GM18858 (cell line): ENCODE measurements at regions not wholly inside any gene's neighbourhood (a gene's known extent, or its start where the extent isn't known, plus 50 kb on each side); places are given as distances from the start of the nearest gene placed in this dataset.
"Not testable (repeated sequence)": the region's sequence is repeated elsewhere in the genome, so short reads cannot be mapped to it uniquely, and the experiment has no call there.

Experiments
- ATAC-seq: cut with Tn5 transposase; IDR thresholded peaks from one replicate; pipeline ENCODE4 v1.9.1; 2021; ENCODE audit not compliant: unreplicated experiment

DNA sequence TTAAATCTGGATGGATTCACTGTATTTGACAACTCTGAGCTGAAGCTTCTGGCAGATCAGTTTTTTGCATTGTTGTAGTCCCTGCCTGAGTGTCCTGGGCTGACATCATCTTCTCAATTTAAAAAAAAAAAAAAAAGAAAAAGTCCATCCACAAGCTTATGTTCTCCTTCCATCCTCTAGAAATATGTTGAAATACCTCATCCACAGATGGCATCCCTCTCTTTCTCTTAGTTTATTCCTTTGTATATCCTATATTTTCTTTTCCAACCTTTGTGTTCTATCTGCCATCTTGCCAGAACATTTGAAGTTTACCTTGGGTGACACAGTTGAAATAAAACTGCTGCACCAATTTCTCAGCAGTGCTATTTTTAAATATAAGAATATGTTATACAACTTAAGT lies 184.4 kb upstream of the PKN2 start:
- no peak for ATAC-seq

DNA sequence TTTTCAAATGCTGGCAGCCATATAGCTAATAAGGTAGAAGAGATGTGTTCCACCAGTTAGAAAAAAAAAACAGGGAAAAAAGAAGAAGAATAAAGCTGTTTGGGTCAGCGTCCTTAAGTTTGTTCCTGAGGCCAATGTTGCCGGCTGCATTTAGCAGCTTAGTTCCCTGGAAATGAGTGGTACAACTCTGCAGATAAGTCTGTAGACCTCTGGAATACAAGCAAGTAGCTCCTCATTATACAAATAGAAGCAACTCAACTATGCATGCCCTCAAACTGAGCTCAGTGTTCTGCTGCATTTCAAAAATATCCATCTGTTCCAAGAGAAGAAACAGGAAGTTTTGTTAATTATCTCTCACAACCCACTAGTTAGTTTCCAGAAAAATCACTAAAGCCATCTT lies 181.2 kb upstream of the PKN2 start:
- ATAC-seq = no peak

DNA sequence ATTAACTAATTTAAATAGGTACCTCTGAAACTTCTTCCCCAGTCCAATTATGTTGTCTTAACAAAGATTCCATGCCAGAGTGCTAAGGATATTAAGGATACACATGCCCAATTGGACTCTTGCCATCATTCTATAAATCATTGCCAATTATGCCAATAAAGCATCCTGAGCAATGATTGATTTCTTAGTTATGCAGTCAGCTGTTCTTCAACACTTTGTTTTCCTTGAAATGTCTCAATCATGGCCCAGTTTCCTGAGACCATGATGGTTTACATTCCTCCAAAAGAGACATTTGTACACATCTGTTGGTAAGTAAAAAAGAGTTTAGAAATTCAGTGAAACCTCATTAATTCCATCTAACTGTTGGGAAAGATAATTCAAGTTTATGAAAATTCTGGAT lies 180.4 kb upstream of the PKN2 start:
- no peak for ATAC-seq

DNA sequence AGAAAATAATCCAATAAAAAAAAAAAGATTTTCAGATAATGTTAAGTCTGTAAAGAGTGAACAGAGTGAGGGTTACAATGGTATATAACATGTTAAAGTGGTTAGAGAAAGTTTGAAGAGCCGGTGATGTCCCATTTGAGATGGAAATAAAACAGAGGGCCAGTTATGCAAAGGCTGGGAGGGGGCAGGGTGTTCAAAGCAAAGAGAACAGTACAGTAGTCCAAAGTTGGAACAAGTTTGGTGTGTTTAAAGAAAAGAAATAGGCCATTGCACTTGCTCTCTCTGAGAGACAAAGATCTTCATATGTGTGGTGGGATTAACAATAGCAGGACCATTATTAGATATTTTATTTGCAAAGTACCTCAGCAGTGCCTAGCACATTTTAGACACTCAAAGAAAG lies 179.5 kb upstream of the PKN2 start:
- no peak for ATAC-seq

DNA sequence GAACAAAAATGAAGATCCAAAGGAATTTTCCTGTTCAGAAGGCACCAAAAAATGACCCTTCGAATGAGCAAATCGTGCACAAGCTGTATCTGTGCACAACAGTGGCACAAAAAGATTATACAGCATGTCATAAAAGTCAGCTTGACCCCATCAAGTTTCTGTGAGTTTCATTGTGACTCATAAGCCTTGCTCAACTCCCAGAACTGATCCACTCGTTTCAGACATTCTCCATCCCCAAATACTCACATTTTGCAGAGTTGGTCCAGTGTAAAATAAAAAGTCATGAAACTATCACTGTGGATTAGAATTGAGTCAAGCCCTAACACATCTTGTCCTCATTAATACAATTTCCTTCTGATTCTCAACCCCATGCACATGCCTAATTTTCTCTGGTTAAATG lies 174.7 kb upstream of the PKN2 start:
- ATAC-seq = no peak

DNA sequence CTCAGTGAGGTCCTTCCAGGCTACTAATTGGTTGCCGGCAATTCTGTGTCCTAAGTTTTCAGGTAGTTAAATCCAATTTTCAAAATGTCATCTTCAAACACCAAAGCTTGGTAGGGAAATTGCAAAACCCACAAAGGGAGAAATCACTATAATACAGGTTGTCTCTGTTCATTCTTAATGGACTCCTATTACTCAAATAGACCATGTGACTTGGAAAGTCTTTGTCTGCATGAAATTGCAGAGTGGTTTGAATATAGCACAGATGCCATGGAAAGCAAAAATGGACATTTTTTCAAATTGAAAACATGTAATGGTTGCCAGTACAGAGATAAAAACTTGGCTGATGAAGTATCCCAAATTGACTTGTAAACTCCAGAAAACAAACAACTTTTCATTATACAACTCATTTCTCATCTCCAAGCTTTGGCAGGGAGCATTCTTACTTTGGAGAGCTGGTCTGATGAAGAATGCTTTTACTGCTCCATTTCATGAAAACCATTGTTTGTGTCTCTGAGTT lies 169.5 kb upstream of the PKN2 start:
- no peak for ATAC-seq

DNA sequence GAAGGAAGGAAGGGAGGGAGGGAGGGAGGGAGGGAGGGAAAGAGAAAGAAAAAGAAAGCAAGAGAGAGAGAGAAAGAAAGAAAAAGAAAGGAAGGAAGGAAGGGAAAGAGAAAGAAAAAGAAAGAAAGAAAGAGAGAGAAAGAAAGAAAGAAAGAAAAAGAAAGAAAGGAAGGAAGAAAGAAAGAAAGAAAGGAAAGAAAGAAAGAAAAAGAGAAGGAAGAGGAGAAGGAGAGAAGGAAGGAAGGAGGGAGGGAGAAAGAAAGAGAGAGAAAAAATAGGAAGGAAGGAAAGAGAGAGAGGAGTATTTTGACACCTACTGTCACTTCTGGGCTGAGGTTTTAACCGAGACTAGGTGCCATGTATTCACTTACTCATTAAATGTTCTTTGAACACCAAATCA lies 166.6 kb upstream of the PKN2 start:
- not testable (repeated sequence) for ATAC-seq

DNA sequence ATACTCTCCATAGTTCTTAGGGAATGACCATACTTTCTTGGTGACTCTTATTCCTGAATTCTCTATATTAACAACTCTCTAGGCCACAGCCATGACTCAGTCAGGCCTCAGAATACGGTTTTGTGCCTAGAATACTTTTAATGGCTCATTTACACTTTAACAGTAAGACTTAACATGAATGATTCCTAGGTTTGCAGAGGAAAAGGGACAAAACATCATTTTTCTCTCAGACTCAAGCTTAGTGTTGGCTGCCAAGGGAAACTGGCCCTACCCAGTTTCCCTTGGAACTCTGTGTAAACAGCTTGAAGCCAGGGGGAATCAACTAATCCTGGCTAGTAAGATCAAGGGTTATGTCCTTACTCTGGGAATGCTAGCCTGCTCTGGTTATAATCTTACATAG lies 164.9 kb upstream of the PKN2 start:
- no peak for ATAC-seq

DNA sequence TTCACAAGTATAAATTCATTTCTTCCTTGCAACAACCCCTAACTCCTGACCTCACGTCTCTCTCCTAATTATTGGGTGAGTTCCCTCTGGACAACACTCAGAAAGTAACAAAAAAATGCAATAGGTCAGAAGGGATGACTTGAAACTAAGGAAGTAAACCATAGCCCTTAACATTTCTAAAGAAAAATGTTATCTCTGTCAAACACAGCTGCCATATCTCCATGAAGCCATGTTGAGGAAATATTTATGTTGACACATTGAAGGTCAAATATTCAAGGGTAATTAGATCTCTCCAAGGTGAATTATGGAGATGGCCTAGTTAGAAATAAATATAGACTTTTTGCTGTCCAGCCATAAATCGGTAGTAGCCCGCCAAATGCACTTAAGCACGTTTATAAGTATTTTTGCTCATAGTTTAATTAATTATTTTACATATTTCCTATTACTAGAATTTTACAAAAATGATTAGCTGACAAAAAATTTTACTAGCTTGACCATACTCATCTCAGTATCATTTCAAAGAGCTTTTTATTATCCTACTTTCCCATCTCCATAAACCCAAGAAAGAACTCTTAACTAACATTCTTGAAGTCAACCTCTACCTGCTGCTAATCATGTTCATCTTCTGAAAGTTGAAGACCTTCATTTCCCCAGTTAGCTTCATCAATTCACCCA lies 160.1 kb upstream of the PKN2 start:
- no peak for ATAC-seq

DNA sequence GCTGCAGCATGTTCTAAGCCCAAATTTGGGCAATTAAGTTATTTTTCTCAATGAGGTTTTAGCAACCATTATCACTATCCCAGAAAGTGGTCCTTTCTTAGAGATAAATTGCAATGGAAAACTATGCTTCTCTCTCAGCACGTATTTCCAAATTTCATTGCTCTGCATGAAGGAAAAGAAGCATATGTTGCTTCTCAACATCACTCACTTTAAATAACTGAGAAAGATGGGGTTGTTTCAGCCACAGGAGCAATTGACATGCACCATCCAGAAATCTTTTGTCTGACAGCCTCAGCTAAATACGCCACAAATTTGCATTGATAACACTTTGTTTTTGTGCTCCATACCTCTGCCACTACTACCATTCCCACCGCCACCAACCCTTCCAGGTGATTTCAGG lies 157.6 kb upstream of the PKN2 start:
- no peak for ATAC-seq

DNA sequence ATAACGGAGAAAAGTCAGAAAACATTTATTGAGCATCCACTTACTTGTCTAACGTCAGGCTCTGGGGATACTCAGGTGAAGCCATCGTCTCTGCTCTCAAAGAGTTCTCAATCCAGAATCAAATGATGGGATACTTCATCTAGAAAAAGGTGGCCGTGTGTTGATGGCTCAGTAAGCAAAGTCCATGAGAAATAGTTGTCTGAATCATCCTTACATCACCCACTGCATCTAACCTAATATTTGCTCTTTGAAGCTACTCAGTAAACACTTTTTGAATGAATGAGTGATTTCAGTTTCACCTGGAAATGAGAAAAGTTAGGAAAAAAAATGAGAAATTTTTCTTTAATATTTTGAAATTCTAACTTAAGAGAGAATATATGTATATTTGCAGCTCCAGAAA lies 155.3 kb upstream of the PKN2 start:
- no peak for ATAC-seq

DNA sequence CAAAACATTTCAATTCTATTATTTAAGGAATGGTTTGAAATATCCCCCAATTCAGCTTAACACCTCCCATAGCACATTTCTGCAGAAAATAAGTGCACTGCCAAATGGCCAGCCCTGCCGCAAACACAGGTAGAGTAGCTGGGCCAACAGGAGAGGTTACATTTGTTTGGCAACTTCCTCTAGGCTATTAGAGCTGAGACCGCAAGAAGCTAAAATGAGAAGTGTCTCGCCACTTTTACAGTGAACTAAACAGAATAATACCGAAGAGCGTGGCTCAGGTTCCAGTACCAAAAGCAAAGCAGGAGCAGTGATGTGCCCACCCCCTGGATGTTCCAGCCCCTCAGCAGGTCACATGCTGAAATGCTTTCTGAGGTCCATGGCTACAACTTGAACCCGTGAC lies 154.5 kb upstream of the PKN2 start:
- ATAC-seq = no peak

DNA sequence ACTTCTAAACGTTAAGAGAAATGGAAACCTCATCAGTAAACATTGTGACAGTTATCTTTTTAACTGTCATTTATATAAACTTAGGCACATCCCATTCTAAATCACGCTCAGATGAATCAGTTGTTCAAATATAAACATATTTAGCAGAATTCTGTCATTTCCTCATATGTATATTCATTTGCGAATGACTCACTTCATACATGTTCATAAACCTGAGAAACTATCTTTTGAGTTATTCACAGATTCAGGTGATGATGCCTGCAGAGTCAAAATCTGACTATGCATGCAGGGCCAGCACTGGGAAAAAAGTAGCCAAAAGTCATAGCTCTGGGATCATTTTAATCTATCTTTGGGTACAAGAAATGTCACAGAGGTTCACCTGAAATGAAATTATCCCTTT lies 153.8 kb upstream of the PKN2 start:
- ATAC-seq = no peak

DNA sequence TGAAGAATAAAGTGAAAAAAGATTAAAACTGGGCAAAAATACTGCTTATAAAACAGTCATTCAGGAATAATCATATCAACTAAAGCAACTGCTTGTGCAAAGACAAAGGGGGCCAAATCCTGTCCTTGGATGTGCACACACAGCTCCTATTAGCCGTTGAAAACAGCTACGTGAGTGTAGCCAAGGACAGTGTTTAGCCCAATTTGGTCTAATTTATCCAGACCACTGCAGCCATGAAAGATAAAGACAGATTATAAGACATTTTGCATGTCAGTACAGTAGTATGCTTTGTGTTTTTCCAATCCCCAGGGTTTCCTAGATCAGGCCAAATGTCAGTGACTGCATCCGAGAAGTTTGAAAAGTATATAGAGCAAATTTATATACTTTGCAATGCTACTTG lies 146.3 kb upstream of the PKN2 start:
- no peak for ATAC-seq

DNA sequence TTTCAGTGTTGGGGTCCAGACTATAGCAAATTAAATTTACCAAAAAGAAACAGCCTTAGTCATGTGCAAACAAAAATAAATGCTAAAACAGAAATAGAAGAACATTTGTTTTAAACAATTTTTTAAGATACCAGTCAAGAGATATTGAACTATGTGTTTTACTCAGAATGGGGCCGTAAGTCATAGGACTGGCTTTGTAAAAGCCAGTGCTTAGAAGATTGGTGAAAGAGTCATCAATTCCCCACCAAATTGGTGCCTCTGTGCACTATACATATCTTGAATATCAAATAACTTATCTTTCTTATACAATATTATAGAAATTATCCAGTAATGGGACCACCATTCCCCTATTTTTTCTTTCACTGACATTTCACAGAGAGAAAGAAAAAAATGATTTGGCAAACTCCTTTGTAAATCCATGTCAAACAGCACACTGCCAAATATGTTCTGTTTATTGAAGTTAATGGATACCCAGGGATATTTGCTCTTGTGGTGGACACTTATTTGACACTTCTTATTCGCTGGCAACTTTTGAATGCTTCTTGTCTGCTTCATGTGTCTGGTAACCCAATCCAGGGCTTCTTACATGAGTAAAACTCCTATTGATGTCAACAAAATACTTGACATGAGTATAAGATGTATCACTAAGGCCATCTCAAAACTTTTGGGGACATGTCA lies 145.7 kb upstream of the PKN2 start:
- ATAC-seq = no peak

DNA sequence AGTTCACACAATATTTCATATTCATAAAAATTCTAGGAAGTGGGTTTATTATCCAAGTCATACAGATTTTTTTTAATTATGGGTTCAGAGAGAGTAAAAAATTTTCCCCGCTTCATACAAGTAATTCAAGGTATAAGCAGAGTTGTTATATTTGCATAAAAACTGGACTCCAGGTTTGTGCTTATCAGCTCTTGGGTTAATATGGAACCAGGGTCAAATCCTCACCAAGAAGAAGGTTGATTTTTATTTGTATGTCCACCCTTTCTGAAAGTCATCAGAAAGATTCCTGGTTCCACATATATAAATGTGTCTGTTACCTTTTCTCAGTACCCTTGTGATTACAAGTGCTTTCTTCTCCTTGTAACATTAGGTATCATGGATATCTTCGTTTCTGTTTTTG lies 143.8 kb upstream of the PKN2 start:
- ATAC-seq = no peak

DNA sequence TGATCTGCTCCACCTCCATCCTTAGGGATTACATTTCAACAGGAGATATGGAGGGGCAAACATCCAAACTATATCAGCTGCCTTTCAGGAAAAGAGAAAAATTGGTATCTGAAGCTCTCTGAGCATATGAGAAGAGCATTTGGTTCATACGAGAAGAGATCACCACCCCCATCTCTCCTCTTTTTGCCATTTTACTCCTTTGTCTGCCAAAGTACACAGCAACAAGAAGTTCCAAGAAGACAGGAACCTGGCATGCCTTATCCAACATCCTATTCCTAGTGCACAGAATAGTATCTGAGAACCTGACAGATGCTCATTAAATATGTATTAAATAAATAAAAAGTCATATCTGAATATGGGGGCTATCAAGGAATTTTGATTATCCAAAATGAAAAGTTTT lies 142.5 kb upstream of the PKN2 start:
- ATAC-seq = no peak

DNA sequence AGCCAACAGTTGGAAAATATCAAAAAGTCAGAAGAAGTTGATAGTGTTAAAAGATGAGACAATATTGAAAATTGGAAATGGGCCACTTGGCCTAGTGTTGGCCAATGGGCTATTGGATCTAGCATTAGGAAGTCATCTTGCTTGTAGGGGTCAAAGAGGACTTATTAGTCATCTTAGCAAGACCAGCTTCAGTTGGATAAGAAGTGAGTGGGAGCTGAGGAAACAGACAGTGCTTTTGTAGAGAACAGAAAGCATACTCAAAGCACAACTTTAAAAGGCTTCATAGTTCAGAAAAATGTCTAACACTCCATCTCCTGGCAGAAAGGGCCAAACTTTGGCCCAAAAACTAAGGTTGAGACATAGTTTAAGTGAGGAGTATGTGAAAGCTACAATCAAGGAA lies 139.9 kb upstream of the PKN2 start:
- ATAC-seq = no peak

DNA sequence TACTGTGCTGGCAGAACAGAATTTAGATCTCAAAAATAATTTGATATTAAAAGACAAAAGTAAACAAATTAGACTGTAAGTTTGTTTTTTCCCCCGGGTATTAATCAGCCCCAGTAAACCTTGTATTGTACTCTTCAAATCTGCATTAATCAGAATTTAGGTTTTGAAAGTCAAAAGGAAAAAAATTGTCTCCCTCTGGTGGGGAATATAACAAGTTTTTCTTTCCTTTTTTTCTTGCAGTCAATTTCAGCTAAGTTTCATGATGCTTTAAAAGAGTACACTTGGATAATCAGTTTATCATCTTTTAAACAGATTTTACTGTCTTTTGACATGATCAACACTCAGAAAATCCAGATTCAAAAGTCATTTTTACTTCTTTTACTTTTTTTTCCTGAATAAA lies 134.5 kb upstream of the PKN2 start:
- no peak for ATAC-seq

DNA sequence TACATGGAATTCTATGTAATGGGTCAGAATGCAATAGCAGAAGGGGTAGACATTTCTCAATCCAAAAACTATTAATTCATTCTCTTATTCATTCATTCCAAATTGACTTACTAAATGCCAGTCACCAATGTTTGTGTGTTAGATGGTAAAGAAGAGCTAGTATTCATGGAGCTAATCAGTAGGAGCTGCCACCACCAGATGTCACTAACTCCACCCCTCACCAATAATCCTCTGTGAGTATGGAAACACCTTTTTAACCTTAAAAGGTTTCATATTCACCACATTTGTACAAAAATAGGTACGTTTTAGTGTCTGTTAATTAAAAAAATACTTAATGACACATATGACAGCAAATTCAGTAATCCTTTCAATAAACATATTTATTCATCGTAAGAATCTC lies 131.8 kb upstream of the PKN2 start:
- no peak for ATAC-seq

DNA sequence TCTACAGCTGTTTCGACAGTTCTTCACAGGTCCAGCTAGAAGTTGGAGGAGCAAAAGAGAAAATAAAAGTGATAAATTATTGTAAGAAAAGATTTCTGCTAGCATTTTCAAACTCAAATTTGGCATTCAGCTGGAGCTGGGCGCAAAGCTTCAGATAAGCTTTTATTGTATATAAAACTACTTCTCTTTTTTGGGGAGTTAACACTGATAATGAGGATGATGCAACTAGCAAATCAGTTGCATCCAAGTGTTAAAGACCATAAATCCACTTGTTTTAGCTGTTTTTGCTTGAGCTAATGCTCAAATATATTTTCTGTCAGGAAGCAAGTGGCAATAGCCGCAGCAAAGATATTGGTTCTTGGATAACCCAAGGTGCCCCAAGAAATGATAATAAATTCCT lies 127.1 kb upstream of the PKN2 start:
- no peak for ATAC-seq

DNA sequence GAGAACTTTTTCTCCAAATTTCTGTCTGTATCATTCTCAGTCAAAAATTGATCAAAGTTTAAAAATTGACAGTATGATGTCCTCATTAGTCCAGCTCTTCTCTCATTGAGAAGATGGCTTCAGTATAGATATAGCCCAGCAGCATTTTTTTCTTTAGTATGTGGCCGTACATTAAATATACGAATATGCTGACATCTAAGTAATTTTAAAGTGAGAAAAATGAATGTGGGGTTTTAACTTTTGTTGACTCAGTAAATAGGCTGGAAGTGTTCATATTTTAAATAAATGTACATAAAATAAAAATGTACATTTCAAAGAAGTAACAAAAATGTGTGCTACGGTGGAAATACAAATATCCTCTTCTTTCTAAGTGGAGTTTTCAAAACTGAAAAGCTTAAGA lies 123.5 kb upstream of the PKN2 start:
- no peak for ATAC-seq

DNA sequence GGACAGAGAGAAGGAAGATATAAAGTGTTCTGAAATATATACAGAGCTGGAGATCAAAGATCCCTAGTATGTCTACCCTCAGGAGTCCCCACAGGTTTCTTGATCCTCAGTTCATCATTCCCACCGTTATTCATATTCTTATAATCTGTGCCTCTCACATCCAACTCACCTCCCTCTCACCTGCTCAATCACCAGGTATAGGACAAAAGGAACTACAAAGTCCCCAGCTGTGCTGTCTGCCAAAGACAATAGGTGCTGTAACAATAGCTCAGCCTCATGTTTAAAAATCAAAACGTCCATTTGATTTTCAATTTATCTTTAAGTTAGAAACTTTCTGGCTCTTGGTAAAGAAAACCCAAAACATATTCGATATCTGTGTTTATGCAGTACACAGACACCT lies 121.1 kb upstream of the PKN2 start:
- ATAC-seq = no peak
